Endothelial cell of umbilical vein (primary cell): ENCODE measurements at regions not wholly inside any gene's neighbourhood (a gene's known extent, or its start where the extent isn't known, plus 50 kb on each side); places are given as distances from the start of the nearest gene placed in this dataset.

Source experiments
- BruUV-seq: library from RNA; stranded (reverse); fragments of 400-500 nt; replicated peaks from 2 replicates; lab custom pipeline; 2021; lab: Mats Ljungman, UMichigan
- CTCF ChIA-PET: fragments of 300-600, 350-600 bp; sonication (Branson Sonifier 250); formaldehyde crosslinking; loops from one replicate; lab custom pipeline; 2021; ENCODE audit warnings: antibody characterized with exemption, inconsistent platforms; lab: Charles Lee
- POLR2A ChIA-PET: fragments of 300-600, 350-600 bp; sonication (Branson Sonifier 250); formaldehyde crosslinking; loops from one replicate; lab custom pipeline; 2021; ENCODE audit warnings: antibody characterized with exemption, inconsistent platforms; lab: Charles Lee
- DNase-seq: peaks from one replicate; pipeline ENCODE4 v3.0.0-alpha.2; 2011; ENCODE audit warnings: low read depth, low spot score
- FAIRE-seq: peaks from 2 replicates; lab custom pipeline; 2011; peaks lifted over from hg19 to GRCh38; lab: Jason Lieb, UNC
- H2AFZ ChIP-seq: 2 replicates; pipeline ENCODE4 v1.6.0; 2012; ENCODE audit warnings: low read depth, low read length, control low read depth, inconsistent platforms
- H3K27ac ChIP-seq: 2 replicates; pipeline ENCODE4 v1.5.1; 2011; ENCODE audit warnings: low read depth, mild to moderate bottlenecking, control low read depth, low read length, moderate library complexity; ENCODE audit not compliant: insufficient read depth
- H3K27me3 ChIP-seq, 2 experiments: 2 replicates each; pipeline versions ENCODE4 v1.6.0 to v1.6.1; 2011; ENCODE audit warnings: low read length in 2 of 2, mixed read lengths in 1 of 2; ENCODE audit not compliant: control insufficient read depth in 2 of 2, insufficient read depth in 2 of 2
- H3K36me3 ChIP-seq, 2 experiments: 2 replicates in 1 of 2; 3 replicates in 1 of 2; pipeline ENCODE4 v1.5.1; 2011; ENCODE audit warnings: low read length in 2 of 2, mild to moderate bottlenecking in 1 of 2, moderate library complexity in 1 of 2; ENCODE audit not compliant: control insufficient read depth in 2 of 2, insufficient read depth in 2 of 2; ENCODE audit errors: extremely low read depth in 1 of 2
- H3K4me1 ChIP-seq: 3 replicates; pipeline ENCODE4 v1.5.1; 2011; ENCODE audit warnings: mild to moderate bottlenecking, low read length; ENCODE audit not compliant: control insufficient read depth, insufficient read depth; ENCODE audit errors: extremely low read depth
- H3K4me2 ChIP-seq: 2 replicates; pipeline ENCODE4 v1.6.1; 2011; ENCODE audit warnings: low read length, control low read depth, mixed read lengths; ENCODE audit not compliant: insufficient read depth
- H3K4me3 ChIP-seq, 3 experiments: fragments of 200-600 bp in 1 of 3; sonication (generic), shearing (Covaris generic) in 1 of 3; replicated peaks in 1 of 3; 2 replicates each; pipeline ENCODE4 v1.5.1; 2011 to 2016; ENCODE audit warnings: control low read depth in 3 of 3, low read length in 3 of 3, mild to moderate bottlenecking in 2 of 3, inconsistent platforms in 1 of 3, low read depth in 1 of 3, moderate library complexity in 1 of 3; ENCODE audit not compliant: insufficient read depth in 1 of 3
- H3K79me2 ChIP-seq: 2 replicates; pipeline ENCODE4 v1.6.0; 2012; ENCODE audit warnings: low read length, inconsistent platforms; ENCODE audit not compliant: control insufficient read depth, insufficient read depth
- H3K9ac ChIP-seq: replicated peaks from 2 replicates; pipeline ENCODE3; 2011; ENCODE audit warnings: low read length, control low read depth; ENCODE audit not compliant: insufficient read depth; ENCODE audit errors: extremely low read depth
- H3K9me1 ChIP-seq: replicated peaks from 3 replicates; pipeline ENCODE4 v1.6.0; 2011; ENCODE audit warnings: mild to moderate bottlenecking, low read length; ENCODE audit not compliant: control insufficient read depth, insufficient read depth; ENCODE audit errors: extremely low read depth
- H3K9me3 ChIP-seq: replicated peaks from 2 replicates; pipeline ENCODE4 v1.5.1; 2012; ENCODE audit warnings: low read length, inconsistent platforms; ENCODE audit not compliant: control insufficient read depth, insufficient read depth
- H4K20me1 ChIP-seq: replicated peaks from 2 replicates; pipeline ENCODE3; 2011; ENCODE audit warnings: mild to moderate bottlenecking, low read length; ENCODE audit not compliant: control insufficient read depth, insufficient read depth; ENCODE audit errors: extremely low read depth
- EZH2 ChIP-seq: IDR thresholded peaks from 2 replicates; pipeline ENCODE4 v1.6.1; 2012; ENCODE audit warnings: borderline replicate concordance, low read depth, mild to moderate bottlenecking, moderate library complexity, low read length, inconsistent platforms; ENCODE audit not compliant: severe bottlenecking
- FOS ChIP-seq: IDR thresholded peaks from 2 replicates; pipeline ENCODE4 v1.6.1; 2011; ENCODE audit warnings: mild to moderate bottlenecking, low read length, moderate library complexity, borderline replicate concordance; ENCODE audit not compliant: insufficient read depth
- GATA2 ChIP-seq: IDR thresholded peaks from 2 replicates; pipeline ENCODE4 v1.7.0; 2011; ENCODE audit warnings: low read depth, mild to moderate bottlenecking, moderate library complexity, mixed read lengths, low read length; ENCODE audit not compliant: insufficient read length, insufficient read depth
- JUN ChIP-seq: IDR thresholded peaks from 2 replicates; pipeline ENCODE4 v1.6.1; 2011; ENCODE audit warnings: borderline replicate concordance, low read depth; ENCODE audit not compliant: insufficient read length, insufficient read depth
- MYC ChIP-seq: IDR thresholded peaks from one replicate; pipeline ENCODE4 v1.6.1; 2011; ENCODE audit warnings: mild to moderate bottlenecking, low read depth, low read length
- POLR2A ChIP-seq: IDR thresholded peaks from 2 replicates; pipeline ENCODE4 v1.6.1; 2012; ENCODE audit warnings: low read depth, mild to moderate bottlenecking, control low read depth, low read length
- POLR2AphosphoS5 ChIP-seq: IDR thresholded peaks from 2 replicates; pipeline ENCODE4 v1.6.1; 2012; ENCODE audit warnings: low read depth, mild to moderate bottlenecking, control low read depth, low read length, moderate library complexity; ENCODE audit not compliant: insufficient read depth
- dilution Hi-C: fragments of 300-500 bp; cut with MboI; formaldehyde crosslinking; loops from one replicate; pipeline ENCODE4 v1.15.0; 2019; ENCODE audit warnings: low sequenced_read_pairs; ENCODE audit not compliant: extremely low pct_ligation_motif_present
- intact Hi-C: fragments of 100-400 bp; cut with micrococcal nuclease; formaldehyde crosslinking; loops from one replicate; pipeline ENCODE4 v1.10.0; 2022
- TF ChIP-seq, protein P1 (sequence below), 2 donors: IDR thresholded peaks; 1 replicate in 1 of 2; 2 replicates in 1 of 2; pipeline ENCODE4 v1.5.1; 2011; ENCODE audit warnings: low read length in 2 of 2, mild to moderate bottlenecking in 2 of 2, moderate library complexity in 2 of 2, control low read depth in 1 of 2, inconsistent platforms in 1 of 2, low read depth in 1 of 2; ENCODE audit not compliant: insufficient read depth in 1 of 2; ENCODE audit errors: extremely low read depth in 1 of 2
- TF ChIP-seq, protein P2 (sequence below): IDR thresholded peaks from 2 replicates; pipeline ENCODE4 v1.6.1; 2011; ENCODE audit not compliant: insufficient read depth, insufficient read length

DNA sequence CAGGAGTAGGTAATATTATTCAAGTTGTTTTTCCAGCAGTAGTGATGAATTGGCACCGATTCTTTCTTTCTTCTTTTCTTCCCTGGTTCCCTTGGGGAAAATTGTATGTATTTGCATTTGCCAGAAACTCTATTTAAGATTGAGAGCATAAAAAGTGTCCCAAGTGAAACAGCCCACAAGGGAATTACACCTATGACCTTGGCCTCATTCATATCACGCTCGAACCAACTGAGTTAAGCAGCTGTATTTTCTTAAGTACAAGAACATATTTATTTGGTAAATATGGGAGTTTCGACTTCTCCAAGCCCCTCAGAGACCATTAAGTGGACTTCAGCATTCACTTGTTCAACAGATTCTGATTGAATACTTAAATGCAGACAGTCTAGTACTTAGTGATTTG, 54.1 kb upstream of the MET start:
- H4K20me1 ChIP-seq = no peaks in the 10 kb centered on the region
- FAIRE-seq (no peak), DNase-seq (no peak)
- intact Hi-C loops = no loop called here
- H3K9ac ChIP-seq = no peak overlapping the region
- dilution Hi-C loops = no loop called here
- H3K4me1 ChIP-seq = peaks cover 35% of the 10 kb centered on the region
- no peaks in the 10 kb centered on the region for H3K9me1 ChIP-seq
- no peak overlapping the region for H2AFZ ChIP-seq
- no peak overlapping the region for H3K4me2 ChIP-seq
- H3K9me3 ChIP-seq = no peaks in the 10 kb centered on the region
- no TSS peak for BruUV-seq
- H3K27ac ChIP-seq = no peak overlapping the region
- no peak for TF ChIP-seq JUN
- TF ChIP-seq MYC = no peak
- TF ChIP-seq POLR2AphosphoS5 = no peak
- TF ChIP-seq, protein P1, sequence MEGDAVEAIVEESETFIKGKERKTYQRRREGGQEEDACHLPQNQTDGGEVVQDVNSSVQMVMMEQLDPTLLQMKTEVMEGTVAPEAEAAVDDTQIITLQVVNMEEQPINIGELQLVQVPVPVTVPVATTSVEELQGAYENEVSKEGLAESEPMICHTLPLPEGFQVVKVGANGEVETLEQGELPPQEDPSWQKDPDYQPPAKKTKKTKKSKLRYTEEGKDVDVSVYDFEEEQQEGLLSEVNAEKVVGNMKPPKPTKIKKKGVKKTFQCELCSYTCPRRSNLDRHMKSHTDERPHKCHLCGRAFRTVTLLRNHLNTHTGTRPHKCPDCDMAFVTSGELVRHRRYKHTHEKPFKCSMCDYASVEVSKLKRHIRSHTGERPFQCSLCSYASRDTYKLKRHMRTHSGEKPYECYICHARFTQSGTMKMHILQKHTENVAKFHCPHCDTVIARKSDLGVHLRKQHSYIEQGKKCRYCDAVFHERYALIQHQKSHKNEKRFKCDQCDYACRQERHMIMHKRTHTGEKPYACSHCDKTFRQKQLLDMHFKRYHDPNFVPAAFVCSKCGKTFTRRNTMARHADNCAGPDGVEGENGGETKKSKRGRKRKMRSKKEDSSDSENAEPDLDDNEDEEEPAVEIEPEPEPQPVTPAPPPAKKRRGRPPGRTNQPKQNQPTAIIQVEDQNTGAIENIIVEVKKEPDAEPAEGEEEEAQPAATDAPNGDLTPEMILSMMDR (IDR thresholded peaks at IDR 0.05; ENCODE audit: extremely low read depth in 1 of 2, insufficient read depth in 1 of 2, low read depth in 1 of 2, low read length in 2 of 2) = no peak
- TF ChIP-seq, protein P2, sequence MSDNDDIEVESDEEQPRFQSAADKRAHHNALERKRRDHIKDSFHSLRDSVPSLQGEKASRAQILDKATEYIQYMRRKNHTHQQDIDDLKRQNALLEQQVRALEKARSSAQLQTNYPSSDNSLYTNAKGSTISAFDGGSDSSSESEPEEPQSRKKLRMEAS = no peak
- no peak for TF ChIP-seq EZH2
- TF ChIP-seq GATA2 = no peak
- TF ChIP-seq FOS = no peak
- no peak for TF ChIP-seq POLR2A
- POLR2A ChIA-PET = no interaction called here
- H3K79me2 ChIP-seq = no peaks in the 10 kb centered on the region
- peaks cover 2 to 4% of the 10 kb centered on the region in 2 experiments for H3K27me3 ChIP-seq
- H3K4me3 ChIP-seq = no peak overlapping the region
- CTCF ChIA-PET = no interaction called here
- H3K36me3 ChIP-seq = no peaks in the 10 kb centered on the region
